ENCODE measurements at regions not wholly inside any gene's neighbourhood (a gene's known extent, or its start where the extent isn't known, plus 50 kb on each side); places are given as distances from the start of the nearest gene placed in this dataset.

GRCh38 chr5:114782177-114782576 lies 387.5 kb downstream of the TRIM36 start:
- TF ChIP-seq EZH2 (IDR thresholded peaks at IDR 0.05) = no peak
- no peak for TF ChIP-seq POLR2AphosphoS5 (IDR thresholded peaks at IDR 0.05; ENCODE audit: borderline replicate concordance, low read depth, low read length)
- no peak for TF ChIP-seq FOXP2 (optimal IDR thresholded peaks at IDR 0.05; ENCODE audit: control extremely low read depth, extremely low read length, insufficient read depth)
